HepG2 (cell line): ENCODE measurements at regions not wholly inside any gene's neighbourhood (a gene's known extent, or its start where the extent isn't known, plus 50 kb on each side); places are given as distances from the start of the nearest gene placed in this dataset.

ENCODE experiments used
- ARNTL ChIP-seq: sonication (generic); formaldehyde crosslinking; IDR thresholded peaks from 2 replicates; pipeline ENCODE4 v1.4.0; 2020; ENCODE audit warnings: mild to moderate bottlenecking, missing genetic modification reagents
- DPF2 ChIP-seq: sonication (generic); formaldehyde crosslinking; IDR thresholded peaks from 2 replicates; pipeline ENCODE4 v1.4.0; 2020; ENCODE audit warnings: mild to moderate bottlenecking, low read depth, missing genetic modification reagents, borderline replicate concordance
- ERF ChIP-seq: IDR thresholded peaks from 2 replicates; pipeline ENCODE4 v1.6.1; 2018; ENCODE audit warnings: missing biosample characterization, missing genetic modification reagents
- GATAD1 ChIP-seq: IDR thresholded peaks from 2 replicates; pipeline ENCODE4 v1.6.1; 2016; ENCODE audit warnings: missing genetic modification reagents, missing compliant biosample characterization
- HNF4G ChIP-seq, 2 experiments: sonication (generic) in 1 of 2; formaldehyde crosslinking in 1 of 2; IDR thresholded peaks; 2 replicates each; pipeline versions ENCODE4 v1.4.0 to v1.6.1; 2011 to 2020; ENCODE audit warnings: borderline replicate concordance in 2 of 2, low read depth in 2 of 2, mild to moderate bottlenecking in 2 of 2, low read length in 1 of 2, missing genetic modification reagents in 1 of 2, moderate library complexity in 1 of 2
- HOXA9 ChIP-seq: sonication (generic); formaldehyde crosslinking; IDR thresholded peaks from 2 replicates; pipeline ENCODE4 v1.8.1; 2022; ENCODE audit warnings: missing genetic modification reagents, mild to moderate bottlenecking, moderate library complexity, borderline replicate concordance
- MAFF ChIP-seq: IDR thresholded peaks from 2 replicates; pipeline ENCODE4 v1.6.1; 2011; ENCODE audit warnings: low read depth, low read length, improper control_type of control experiment
- NR3C1 ChIP-seq: sonication (generic); formaldehyde crosslinking; IDR thresholded peaks from 2 replicates; pipeline ENCODE4 v1.4.0; 2020; ENCODE audit warnings: missing genetic modification reagents
- SKI ChIP-seq: fragments of 450-650 bp; IDR thresholded peaks from one replicate; pipeline ENCODE4 v1.6.1; 2018; ENCODE audit warnings: mild to moderate bottlenecking; ENCODE audit not compliant: partially characterized antibody
- SP2 ChIP-seq: sonication (generic); formaldehyde crosslinking; IDR thresholded peaks from 2 replicates; pipeline ENCODE4 v1.5.1; 2020; ENCODE audit warnings: mild to moderate bottlenecking, missing genetic modification reagents
- SPEN ChIP-seq: sonication (generic); formaldehyde crosslinking; IDR thresholded peaks from 2 replicates; pipeline ENCODE4 v1.5.1; 2020; ENCODE audit warnings: low read depth, mild to moderate bottlenecking, missing genetic modification reagents
- ZFP36L1 ChIP-seq: sonication (generic); formaldehyde crosslinking; IDR thresholded peaks from 2 replicates; pipeline ENCODE4 v1.8.0; 2022; ENCODE audit warnings: mild to moderate bottlenecking, missing genetic modification reagents, moderate library complexity
- ZNF230 ChIP-seq: sonication (generic); formaldehyde crosslinking; IDR thresholded peaks from 2 replicates; pipeline ENCODE4 v1.4.0; 2020; ENCODE audit warnings: mild to moderate bottlenecking, missing genetic modification reagents
- ZNF652 ChIP-seq: IDR thresholded peaks from 2 replicates; pipeline ENCODE4 v1.6.1; 2016; ENCODE audit warnings: low read depth, borderline replicate concordance
- ZNF780A ChIP-seq: sonication (generic); formaldehyde crosslinking; IDR thresholded peaks from 2 replicates; pipeline ENCODE4 v1.8.0; 2022; ENCODE audit warnings: mild to moderate bottlenecking, missing genetic modification reagents, moderate library complexity
- ZNF816 ChIP-seq: sonication (generic); formaldehyde crosslinking; IDR thresholded peaks from 2 replicates; pipeline ENCODE4 v1.8.0; 2022; ENCODE audit warnings: missing genetic modification reagents, mild to moderate bottlenecking, borderline replicate concordance
- TF ChIP-seq, protein P1 (sequence below): sonication (generic); formaldehyde crosslinking; IDR thresholded peaks from 2 replicates; pipeline ENCODE4 v1.5.0; 2020; ENCODE audit warnings: mild to moderate bottlenecking, missing genetic modification reagents
- TF ChIP-seq, protein P2 (sequence below): sonication (generic); formaldehyde crosslinking; IDR thresholded peaks from 2 replicates; pipeline ENCODE4 v1.9.0; 2022; ENCODE audit warnings: low read depth, missing genetic modification reagents

DNA sequence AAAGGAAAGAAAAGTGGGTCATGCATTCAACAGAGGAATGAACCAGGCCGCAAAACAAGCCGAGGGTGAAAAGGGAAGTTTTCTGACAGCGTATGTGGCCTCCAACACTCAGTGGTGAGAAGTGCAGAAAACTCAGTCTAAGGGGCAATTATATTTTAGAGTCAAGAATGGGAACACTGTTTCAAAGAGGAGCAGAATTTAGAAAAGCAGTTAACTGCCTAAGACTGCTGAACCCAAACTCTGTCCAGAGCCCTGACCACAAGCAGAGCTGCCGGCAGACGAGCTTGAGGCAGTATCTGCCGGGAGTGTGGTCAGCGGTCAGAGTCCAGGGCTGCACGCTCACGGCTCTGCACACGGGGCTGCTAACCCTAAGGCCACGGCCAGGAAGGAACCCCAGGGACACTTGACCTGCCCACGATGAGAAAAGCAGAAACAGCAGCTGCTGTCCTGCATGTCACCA, 347.0 kb upstream of the ID2 start (continued):
- TF ChIP-seq, protein P1, sequence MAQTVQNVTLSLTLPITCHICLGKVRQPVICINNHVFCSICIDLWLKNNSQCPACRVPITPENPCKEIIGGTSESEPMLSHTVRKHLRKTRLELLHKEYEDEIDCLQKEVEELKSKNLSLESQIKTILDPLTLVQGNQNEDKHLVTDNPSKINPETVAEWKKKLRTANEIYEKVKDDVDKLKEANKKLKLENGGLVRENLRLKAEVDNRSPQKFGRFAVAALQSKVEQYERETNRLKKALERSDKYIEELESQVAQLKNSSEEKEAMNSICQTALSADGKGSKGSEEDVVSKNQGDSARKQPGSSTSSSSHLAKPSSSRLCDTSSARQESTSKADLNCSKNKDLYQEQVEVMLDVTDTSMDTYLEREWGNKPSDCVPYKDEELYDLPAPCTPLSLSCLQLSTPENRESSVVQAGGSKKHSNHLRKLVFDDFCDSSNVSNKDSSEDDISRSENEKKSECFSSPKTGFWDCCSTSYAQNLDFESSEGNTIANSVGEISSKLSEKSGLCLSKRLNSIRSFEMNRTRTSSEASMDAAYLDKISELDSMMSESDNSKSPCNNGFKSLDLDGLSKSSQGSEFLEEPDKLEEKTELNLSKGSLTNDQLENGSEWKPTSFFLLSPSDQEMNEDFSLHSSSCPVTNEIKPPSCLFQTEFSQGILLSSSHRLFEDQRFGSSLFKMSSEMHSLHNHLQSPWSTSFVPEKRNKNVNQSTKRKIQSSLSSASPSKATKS (CRISPR knock-in tag): no peak
- no peak for TF ChIP-seq ZNF780A
- TF ChIP-seq ZNF652: no peak
- TF ChIP-seq GATAD1: no peak
- TF ChIP-seq ZNF816: no peak
- no peak for TF ChIP-seq ZFP36L1
- no peak for TF ChIP-seq SP2
- no peak for TF ChIP-seq DPF2
- TF ChIP-seq, protein P2, sequence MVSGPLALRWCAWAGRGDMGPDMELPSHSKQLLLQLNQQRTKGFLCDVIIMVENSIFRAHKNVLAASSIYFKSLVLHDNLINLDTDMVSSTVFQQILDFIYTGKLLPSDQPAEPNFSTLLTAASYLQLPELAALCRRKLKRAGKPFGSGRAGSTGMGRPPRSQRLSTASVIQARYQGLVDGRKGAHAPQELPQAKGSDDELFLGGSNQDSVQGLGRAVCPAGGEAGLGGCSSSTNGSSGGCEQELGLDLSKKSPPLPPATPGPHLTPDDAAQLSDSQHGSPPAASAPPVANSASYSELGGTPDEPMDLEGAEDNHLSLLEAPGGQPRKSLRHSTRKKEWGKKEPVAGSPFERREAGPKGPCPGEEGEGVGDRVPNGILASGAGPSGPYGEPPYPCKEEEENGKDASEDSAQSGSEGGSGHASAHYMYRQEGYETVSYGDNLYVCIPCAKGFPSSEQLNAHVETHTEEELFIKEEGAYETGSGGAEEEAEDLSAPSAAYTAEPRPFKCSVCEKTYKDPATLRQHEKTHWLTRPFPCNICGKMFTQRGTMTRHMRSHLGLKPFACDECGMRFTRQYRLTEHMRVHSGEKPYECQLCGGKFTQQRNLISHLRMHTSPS: 0 out of 2 replicates have a peak, but pooled peaks have one; percentile 29
- TF ChIP-seq SKI: no peak
- no peak for TF ChIP-seq ERF (CRISPR knock-in tag)
- TF ChIP-seq ARNTL (CRISPR knock-in tag): peak; percentile 46; the same call in 1 of the 2 replicates
- TF ChIP-seq SPEN (CRISPR knock-in tag): no peak
- 0 out of 2 replicates have a peak, but pooled peaks have one; percentile 45 for TF ChIP-seq ZNF230
- TF ChIP-seq HNF4G (IDR thresholded peaks at IDR 0.05; ENCODE audit: borderline replicate concordance, low read depth, low read length): peak; percentile 49
- no peak for TF ChIP-seq HNF4G (CRISPR knock-in tag; IDR thresholded peaks at IDR 0.05; ENCODE audit: borderline replicate concordance, low read depth)
- no peak for TF ChIP-seq HOXA9 (CRISPR knock-in tag)
- no peak for TF ChIP-seq MAFF
- no peak for TF ChIP-seq NR3C1
